ENCODE measurements at regions not wholly inside any gene's neighbourhood (a gene's known extent, or its start where the extent isn't known, plus 50 kb on each side); places are given as distances from the start of the nearest gene placed in this dataset.

DNA sequence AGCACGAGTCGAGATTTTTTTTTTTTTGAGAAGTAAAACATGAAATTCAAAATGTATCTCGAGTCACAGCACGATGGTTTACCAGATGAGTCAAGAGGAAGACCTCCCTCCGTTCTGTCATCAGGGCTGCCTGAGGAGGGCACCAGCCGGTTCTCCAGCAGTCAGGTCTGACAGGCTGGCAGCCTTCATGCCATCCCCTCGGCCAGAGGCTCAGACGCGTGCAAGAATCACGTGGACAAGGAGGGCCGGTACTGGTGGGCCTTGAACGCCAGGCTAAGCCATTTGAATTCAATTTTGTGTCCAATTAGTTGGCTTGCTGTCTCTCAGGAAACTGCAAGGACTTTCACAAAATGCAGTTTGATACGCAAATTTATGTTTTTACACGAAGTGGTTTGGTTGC, 1412.2 kb downstream of the BRD1 start:
- ATAC-seq: no peak
- POLR2A ChIA-PET: no interaction called here

More for the DNA sequence above, 1412.2 kb downstream of the BRD1 start:
- H3K79me2 ChIP-seq (ENCODE audit: insufficient read depth, low read length): no peaks in the 10 kb centered on the region
- BruUV-seq (replicated peaks): no TSS peak
- H4K20me1 ChIP-seq (ENCODE audit: insufficient read depth): no peaks in the 10 kb centered on the region
- intact Hi-C loops (cut with micrococcal nuclease): no loop called here
- no peak overlapping the region for H3K9ac ChIP-seq (ENCODE audit: low read length)
- TF ChIP-seq POLR2AphosphoS5 (IDR thresholded peaks at IDR 0.05; ENCODE audit: low read depth, low read length): no peak
- no peak for TF ChIP-seq SRF (IDR thresholded peaks at IDR 0.05; ENCODE audit: low read depth)
- TF ChIP-seq FOSL1 (IDR thresholded peaks at IDR 0.05; ENCODE audit: low read depth): no peak
- no peak for TF ChIP-seq EZH2 (IDR thresholded peaks at IDR 0.05)
- TF ChIP-seq, protein P1, sequence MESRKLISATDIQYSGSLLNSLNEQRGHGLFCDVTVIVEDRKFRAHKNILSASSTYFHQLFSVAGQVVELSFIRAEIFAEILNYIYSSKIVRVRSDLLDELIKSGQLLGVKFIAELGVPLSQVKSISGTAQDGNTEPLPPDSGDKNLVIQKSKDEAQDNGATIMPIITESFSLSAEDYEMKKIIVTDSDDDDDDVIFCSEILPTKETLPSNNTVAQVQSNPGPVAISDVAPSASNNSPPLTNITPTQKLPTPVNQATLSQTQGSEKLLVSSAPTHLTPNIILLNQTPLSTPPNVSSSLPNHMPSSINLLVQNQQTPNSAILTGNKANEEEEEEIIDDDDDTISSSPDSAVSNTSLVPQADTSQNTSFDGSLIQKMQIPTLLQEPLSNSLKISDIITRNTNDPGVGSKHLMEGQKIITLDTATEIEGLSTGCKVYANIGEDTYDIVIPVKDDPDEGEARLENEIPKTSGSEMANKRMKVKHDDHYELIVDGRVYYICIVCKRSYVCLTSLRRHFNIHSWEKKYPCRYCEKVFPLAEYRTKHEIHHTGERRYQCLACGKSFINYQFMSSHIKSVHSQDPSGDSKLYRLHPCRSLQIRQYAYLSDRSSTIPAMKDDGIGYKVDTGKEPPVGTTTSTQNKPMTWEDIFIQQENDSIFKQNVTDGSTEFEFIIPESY (IDR thresholded peaks at IDR 0.05; ENCODE audit: extremely low read depth, insufficient replicate concordance, low read length): no peak
- TF ChIP-seq, protein P2, sequence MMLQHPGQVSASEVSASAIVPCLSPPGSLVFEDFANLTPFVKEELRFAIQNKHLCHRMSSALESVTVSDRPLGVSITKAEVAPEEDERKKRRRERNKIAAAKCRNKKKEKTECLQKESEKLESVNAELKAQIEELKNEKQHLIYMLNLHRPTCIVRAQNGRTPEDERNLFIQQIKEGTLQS (IDR thresholded peaks at IDR 0.05): no peak
- no peak for TF ChIP-seq CEBPB (IDR thresholded peaks at IDR 0.05; ENCODE audit: low read depth)
- no peak for TF ChIP-seq RAD21 (IDR thresholded peaks at IDR 0.05; ENCODE audit: low read depth)
- TF ChIP-seq TCF7L2 (IDR thresholded peaks at IDR 0.05; ENCODE audit: borderline replicate concordance, extremely low read depth, insufficient read depth, insufficient read length): no peak
- no peak for TF ChIP-seq POLR2A (IDR thresholded peaks at IDR 0.05; ENCODE audit: borderline replicate concordance, extremely low read depth, insufficient read depth, insufficient read length)
- no peak for TF ChIP-seq EGR1 (IDR thresholded peaks at IDR 0.05; ENCODE audit: low read depth)
- no peak for TF ChIP-seq YY1 (IDR thresholded peaks at IDR 0.05; ENCODE audit: extremely low read depth, insufficient replicate concordance, low read depth, low read length)
- TF ChIP-seq SP1 (IDR thresholded peaks at IDR 0.05; ENCODE audit: low read depth): no peak
- TF ChIP-seq EZH2phosphoT487 (IDR thresholded peaks at IDR 0.05; ENCODE audit: borderline replicate concordance): no peak
- no peak overlapping the region for H2AFZ ChIP-seq (ENCODE audit: low read depth, low read length, poor library complexity, severe bottlenecking)
- no peaks in the 10 kb centered on the region for H3K4me1 ChIP-seq (ENCODE audit: control insufficient read depth in 1 of 2, insufficient read depth in 2 of 2, low read length in 2 of 2)
- CTCF ChIA-PET: no interaction called here
- no peaks in the 10 kb centered on the region; a peak in 1 of 4 replicates for H3K9me3 ChIP-seq (ENCODE audit: control insufficient read depth in 1 of 2, insufficient read depth in 1 of 2, low read depth in 1 of 2, low read length in 2 of 2)
- H3K36me3 ChIP-seq (ENCODE audit: control insufficient read depth in 1 of 2, insufficient read depth in 2 of 2, low read length in 2 of 2): no peaks in the 10 kb centered on the region
- no peak overlapping the region for H3K4me2 ChIP-seq (ENCODE audit: low read length)
- H3K27ac ChIP-seq (ENCODE audit: low read depth, low read length): no peak overlapping the region
- H3K4me3 ChIP-seq (replicated peaks in 1 of 2; ENCODE audit: low read depth in 1 of 2, low read length in 2 of 2): no peak overlapping the region
- RAD21 ChIA-PET (ENCODE audit: low non-redundant PET in 1 of 2, low total read pairs in 2 of 2, uncharacterized antibody in 2 of 2, unreplicated experiment in 2 of 2): no interaction called here
- H3K9me2 ChIP-seq (ENCODE audit: insufficient read depth): no peaks in the 10 kb centered on the region
- peaks cover 4% of the 10 kb centered on the region; the same call in 1 of the 2 replicates for H3K27me3 ChIP-seq (ENCODE audit: insufficient read depth, low read length)
- no peak for DNase-seq (ENCODE audit: low read depth, low spot score)
